Prostate gland (tissue), 2 donors: ENCODE measurements at regions not wholly inside any gene's neighbourhood (a gene's known extent, or its start where the extent isn't known, plus 50 kb on each side); places are given as distances from the start of the nearest gene placed in this dataset.

Experiments used
- DNase-seq: peaks from one replicate; pipeline ENCODE4 v3.0.0-alpha.2; 2019; ENCODE audit warnings: low spot score
- H3K27ac ChIP-seq, 2 donors: fragments of 200-600 bp; sonication (generic); 2 replicates each; pipeline ENCODE4 v1.5.1; 2017 to 2019
- H3K27me3 ChIP-seq: fragments of 200-600 bp; sonication (generic); replicated peaks from 2 replicates; pipeline ENCODE4 v1.5.1; 2019; ENCODE audit not compliant: insufficient read depth
- H3K36me3 ChIP-seq, 2 donors: fragments of 200-600 bp; sonication (generic); 1 replicate in 1 of 2; 2 replicates in 1 of 2; pipeline versions ENCODE4 v1.5.1 to v1.8.1; 2017 to 2019
- H3K4me1 ChIP-seq: fragments of 200-600 bp; sonication (generic); replicated peaks from 2 replicates; pipeline ENCODE4 v1.5.1; 2019
- H3K4me3 ChIP-seq, 2 donors: fragments of 200-600 bp; sonication (generic); 2 replicates each; pipeline ENCODE4 v1.5.1; 2017 to 2019
- H3K9me3 ChIP-seq: fragments of 200-600 bp; sonication (generic); 2 replicates; pipeline ENCODE4 v1.5.1; 2017
- POLR2A ChIP-seq: fragments of 450-650 bp; IDR thresholded peaks from one replicate; pipeline ENCODE4 v1.6.1; 2016; ENCODE audit warnings: antibody characterized with exemption, mild to moderate bottlenecking
- POLR2AphosphoS5 ChIP-seq: sonication (generic); formaldehyde crosslinking; IDR thresholded peaks from one replicate; pipeline ENCODE4 v1.6.1; 2017; ENCODE audit warnings: antibody characterized with exemption
- WGBS: methylation state at CpG from one replicate; pipeline ENCODE4 v1.1.5; 2018; 5-methylcytosine and 5-hydroxymethylcytosine counted together
- intact Hi-C: fragments of 100-400 bp; cut with DNase I; formaldehyde crosslinking; loops from one replicate; pipeline ENCODE4 v1.14.2; 2022
- TF ChIP-seq, protein P1 (sequence below), 4 experiments: fragments of 200-600 bp in 2 of 4; fragments of 450-650 bp in 2 of 4; sonication (generic) in 2 of 4; IDR thresholded peaks; 1 replicate in 3 of 4; 2 replicates in 1 of 4; pipeline ENCODE4 v1.5.1; 2016 to 2019; ENCODE audit warnings: antibody characterized with exemption in 4 of 4, mild to moderate bottlenecking in 2 of 4, moderate library complexity in 2 of 4

DNA sequence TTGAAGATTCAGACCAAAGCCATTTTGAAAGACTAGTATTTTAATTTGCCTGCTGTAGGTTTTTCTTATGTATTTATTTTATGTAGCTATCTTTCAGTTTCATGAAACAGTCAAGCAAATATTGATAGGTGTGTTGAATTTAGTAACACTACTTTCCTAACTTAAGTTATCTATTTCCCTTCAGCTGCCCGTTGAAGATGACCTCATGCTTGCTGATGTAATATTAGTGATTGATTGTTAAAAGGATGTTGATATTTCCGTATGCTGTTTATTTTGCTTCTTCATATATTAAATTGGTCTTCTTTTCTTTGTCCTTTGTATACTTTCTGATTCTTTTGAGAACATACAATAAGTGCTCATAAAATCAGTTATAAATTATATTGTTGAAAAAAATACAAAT is 86.8 kb upstream of the CHORDC1 start:
- DNase-seq: no peak

DNA sequence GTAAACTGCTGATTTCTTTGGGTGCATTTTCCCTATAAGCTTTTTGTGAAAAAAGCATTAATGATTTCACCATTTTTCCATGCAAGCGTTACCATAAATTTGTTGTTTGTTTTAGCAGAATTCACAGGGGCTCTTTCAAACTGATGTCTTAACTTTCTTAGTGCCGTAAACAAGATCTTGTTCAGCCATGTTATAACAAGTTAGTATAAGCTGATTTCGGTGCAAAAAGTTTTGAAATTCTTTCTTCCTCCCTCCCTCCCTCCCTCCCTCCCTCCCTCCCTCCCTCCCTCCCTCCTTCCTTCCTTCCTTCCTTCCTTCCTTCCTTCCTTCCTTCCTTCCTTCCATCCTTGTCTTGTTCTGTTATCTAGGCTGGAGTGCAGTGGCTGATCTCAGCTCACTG is 71.7 kb upstream of the CHORDC1 start:
- H3K9me3 ChIP-seq: no peaks in the 10 kb centered on the region
- TF ChIP-seq, protein P1, sequence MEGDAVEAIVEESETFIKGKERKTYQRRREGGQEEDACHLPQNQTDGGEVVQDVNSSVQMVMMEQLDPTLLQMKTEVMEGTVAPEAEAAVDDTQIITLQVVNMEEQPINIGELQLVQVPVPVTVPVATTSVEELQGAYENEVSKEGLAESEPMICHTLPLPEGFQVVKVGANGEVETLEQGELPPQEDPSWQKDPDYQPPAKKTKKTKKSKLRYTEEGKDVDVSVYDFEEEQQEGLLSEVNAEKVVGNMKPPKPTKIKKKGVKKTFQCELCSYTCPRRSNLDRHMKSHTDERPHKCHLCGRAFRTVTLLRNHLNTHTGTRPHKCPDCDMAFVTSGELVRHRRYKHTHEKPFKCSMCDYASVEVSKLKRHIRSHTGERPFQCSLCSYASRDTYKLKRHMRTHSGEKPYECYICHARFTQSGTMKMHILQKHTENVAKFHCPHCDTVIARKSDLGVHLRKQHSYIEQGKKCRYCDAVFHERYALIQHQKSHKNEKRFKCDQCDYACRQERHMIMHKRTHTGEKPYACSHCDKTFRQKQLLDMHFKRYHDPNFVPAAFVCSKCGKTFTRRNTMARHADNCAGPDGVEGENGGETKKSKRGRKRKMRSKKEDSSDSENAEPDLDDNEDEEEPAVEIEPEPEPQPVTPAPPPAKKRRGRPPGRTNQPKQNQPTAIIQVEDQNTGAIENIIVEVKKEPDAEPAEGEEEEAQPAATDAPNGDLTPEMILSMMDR (IDR thresholded peaks at IDR 0.05): no peak
- no peak for TF ChIP-seq POLR2AphosphoS5
- no peak for TF ChIP-seq POLR2A
- intact Hi-C loops: no loop called here
- no peaks in the 10 kb centered on the region for H3K36me3 ChIP-seq
- no peak for DNase-seq
- no peak overlapping the region for H3K27ac ChIP-seq
- H3K4me3 ChIP-seq: no peak overlapping the region
- H3K4me1 ChIP-seq: no peaks in the 10 kb centered on the region
- no peaks in the 10 kb centered on the region for H3K27me3 ChIP-seq
- 82% methylated on average over 3 of the region's 3 CpGs for WGBS

More for the DNA sequence above, 86.8 kb upstream of the CHORDC1 start:
- Histone ChIP-seq H3K4me1 (no peaks in the 10 kb centered on the region), H3K36me3 (no peaks in the 10 kb centered on the region), H3K4me3 (no peak overlapping the region), H3K27ac (no peak overlapping the region), H3K9me3 (no peaks in the 10 kb centered on the region), H3K27me3 (no peaks in the 10 kb centered on the region)
- TF ChIP-seq, protein P1 (IDR thresholded peaks at IDR 0.05): no peak
- no peak for TF ChIP-seq POLR2AphosphoS5
- no peak for TF ChIP-seq POLR2A
- intact Hi-C loops: no loop called here
- WGBS: 39% methylated on average over 2 of the region's 2 CpGs

DNA sequence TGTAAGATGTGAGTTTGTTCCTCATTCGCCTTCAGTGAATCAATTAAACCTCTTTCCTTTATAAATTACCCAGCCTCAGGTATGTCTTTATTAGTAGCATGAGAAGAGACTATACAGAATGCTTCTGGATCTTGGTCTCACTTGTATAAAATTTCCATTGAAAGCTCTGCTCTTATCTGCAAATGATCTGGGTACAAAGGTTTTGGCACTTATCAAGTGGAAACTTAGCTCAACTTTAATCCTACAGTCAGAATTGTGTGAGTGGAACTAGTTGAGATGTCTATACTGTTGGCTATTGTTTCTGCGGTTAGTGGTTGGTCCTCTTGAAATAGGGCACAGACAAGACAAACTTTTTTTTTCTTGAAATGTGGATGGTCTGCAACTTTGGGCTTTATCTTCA is 71.2 kb upstream of the CHORDC1 start:
- no peak for DNase-seq
- H3K9me3 ChIP-seq: no peaks in the 10 kb centered on the region
- H3K4me1 ChIP-seq: no peaks in the 10 kb centered on the region
- H3K27me3 ChIP-seq: no peaks in the 10 kb centered on the region
- 88% methylated on average over 2 of the region's 2 CpGs for WGBS
- intact Hi-C loops: no loop called here
- TF ChIP-seq, protein P1 (IDR thresholded peaks at IDR 0.05): no peak
- TF ChIP-seq POLR2AphosphoS5 (no peak), POLR2A (no peak)
- no peak overlapping the region for H3K27ac ChIP-seq
- no peak overlapping the region for H3K4me3 ChIP-seq
- H3K36me3 ChIP-seq: no peaks in the 10 kb centered on the region

DNA sequence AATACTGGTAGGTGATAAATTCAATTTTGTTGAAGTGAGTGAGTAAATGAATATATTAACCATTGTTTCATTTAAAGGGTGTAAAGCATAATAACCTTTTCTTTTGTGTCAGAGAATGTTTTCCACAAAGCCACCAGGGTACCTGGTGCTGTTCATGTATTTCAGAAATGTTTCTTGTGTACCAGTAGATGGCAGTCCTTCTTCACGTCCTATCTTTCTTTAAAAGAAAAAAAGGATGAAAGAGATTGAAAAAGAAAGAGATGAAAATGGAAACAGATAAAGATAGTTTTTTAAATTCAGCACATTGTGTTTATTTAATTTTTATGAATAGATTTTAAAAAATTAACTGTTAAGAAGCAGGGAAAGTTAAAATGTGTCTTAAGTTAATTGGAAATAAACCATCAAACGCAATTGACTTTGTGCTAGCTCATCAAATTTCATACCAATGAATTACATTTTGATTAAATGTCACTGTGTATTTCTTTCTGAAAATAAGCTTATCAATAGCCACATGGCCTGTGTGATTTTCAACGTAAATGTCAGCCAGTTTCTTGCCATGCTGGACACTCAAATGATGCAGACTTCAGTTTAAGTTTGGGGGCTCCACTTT is 65.5 kb upstream of the CHORDC1 start:
- 47% methylated on average over 3 of the region's 3 CpGs for WGBS
- H3K27ac ChIP-seq: no peak overlapping the region
- no peaks in the 10 kb centered on the region for H3K9me3 ChIP-seq
- intact Hi-C loops: loop anchor here (5.0 kb wide), 1 partner anchor 149 kb away; no protein-coding TSS in a partner anchor
- TF ChIP-seq, protein P1 (IDR thresholded peaks at IDR 0.05): peak; percentile 36 to 73 (median 57)
- TF ChIP-seq POLR2AphosphoS5: no peak
- no peak for TF ChIP-seq POLR2A
- no peak overlapping the region for H3K4me3 ChIP-seq
- DNase-seq: no peak
- H3K4me1 ChIP-seq: no peaks in the 10 kb centered on the region
- no peaks in the 10 kb centered on the region for H3K36me3 ChIP-seq
- no peaks in the 10 kb centered on the region for H3K27me3 ChIP-seq

DNA sequence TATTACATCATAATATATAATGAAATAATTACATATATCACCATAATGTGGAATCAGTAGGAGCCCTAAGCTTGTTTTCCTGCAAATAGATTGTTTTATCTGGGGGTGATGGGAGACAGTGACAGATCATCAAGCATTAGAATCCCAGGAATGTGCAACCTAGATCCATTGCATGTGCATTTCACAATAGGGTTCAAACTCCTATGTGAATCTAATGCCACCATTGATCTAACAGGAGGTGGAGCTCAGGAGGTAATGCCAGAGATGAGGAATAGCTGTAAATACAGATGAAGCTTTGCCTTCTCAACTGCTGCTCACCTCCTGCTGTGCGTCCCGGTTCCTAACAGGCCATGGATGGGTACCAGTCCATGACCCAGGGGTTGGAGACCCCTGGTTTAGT is 63.8 kb upstream of the CHORDC1 start:
- H3K36me3 ChIP-seq: no peaks in the 10 kb centered on the region
- intact Hi-C loops: loop anchor here (5.0 kb wide), 1 partner anchor 151 kb away; no protein-coding TSS in a partner anchor
- TF ChIP-seq, protein P1 (IDR thresholded peaks at IDR 0.05): no peak
- TF ChIP-seq POLR2AphosphoS5: no peak
- no peak for TF ChIP-seq POLR2A
- no peaks in the 10 kb centered on the region for H3K4me1 ChIP-seq
- H3K4me3 ChIP-seq: no peak overlapping the region
- WGBS: 96% methylated on average over 2 of the region's 2 CpGs
- DNase-seq: no peak
- no peaks in the 10 kb centered on the region for H3K27me3 ChIP-seq
- H3K9me3 ChIP-seq: no peaks in the 10 kb centered on the region
- H3K27ac ChIP-seq: no peak overlapping the region
